ENCODE measurements at regions not wholly inside any gene's neighbourhood (a gene's known extent, or its start where the extent isn't known, plus 50 kb on each side); places are given as distances from the start of the nearest gene placed in this dataset.
A peak's percentile ranks its signal among the peaks of the same experiment; 100 is the strongest.
"Not testable (repeated sequence)": the region's sequence is repeated elsewhere in the genome, so short reads cannot be mapped to it uniquely, and the experiment has no call there.

GRCh38 chr11:96708219-96708878 lies 318.5 kb downstream of the JRKL start:
- peak; percentile 81 for DNase-seq

- DNase-seq: no peak
Measured at GRCh38 chr11:96713301-96713700, 323.5 kb downstream of the JRKL start.

GRCh38 chr11:96714689-96715088 lies 324.9 kb downstream of the JRKL start:
- no peak for DNase-seq

GRCh38 chr11:96715208-96715607 lies 325.4 kb downstream of the JRKL start:
- DNase-seq: no peak

GRCh38 chr11:96736601-96737000 lies 346.8 kb downstream of the JRKL start:
- DNase-seq: no peak

- DNase-seq: no peak
Measured at GRCh38 chr11:96738311-96738710, 348.5 kb downstream of the JRKL start.

GRCh38 chr11:96741068-96741467 lies 351.3 kb downstream of the JRKL start:
- DNase-seq: no peak

GRCh38 chr11:96744697-96745096 lies 354.9 kb downstream of the JRKL start:
- DNase-seq: no peak

- no peak for DNase-seq
Measured at GRCh38 chr11:96748639-96749370, 359.0 kb downstream of the JRKL start.

GRCh38 chr11:96751807-96752206 lies 362.0 kb downstream of the JRKL start:
- DNase-seq: not testable (repeated sequence)

GRCh38 chr11:96752221-96752620 lies 362.4 kb downstream of the JRKL start:
- DNase-seq: no peak

- DNase-seq: no peak
Measured at GRCh38 chr11:96753997-96754396, 364.2 kb downstream of the JRKL start.

- no peak for DNase-seq
Measured at GRCh38 chr11:96755209-96755608, 365.4 kb downstream of the JRKL start.

- no peak for DNase-seq
Measured at GRCh38 chr11:96755752-96756151, 365.9 kb downstream of the JRKL start.

GRCh38 chr11:96758957-96759356 lies 369.1 kb downstream of the JRKL start:
- DNase-seq: no peak

- no peak for DNase-seq
Measured at GRCh38 chr11:96760306-96760705, 370.5 kb downstream of the JRKL start.

GRCh38 chr11:96760815-96761214 lies 371.0 kb downstream of the JRKL start:
- no peak for DNase-seq

GRCh38 chr11:96761451-96761850 lies 371.6 kb downstream of the JRKL start:
- DNase-seq: no peak

- no peak for DNase-seq
Measured at GRCh38 chr11:96763244-96763643, 373.4 kb downstream of the JRKL start.

- DNase-seq: no peak
Measured at GRCh38 chr11:96778272-96778671, 388.5 kb downstream of the JRKL start.

- DNase-seq: no peak
Measured at GRCh38 chr11:96779030-96779429, 389.2 kb downstream of the JRKL start.

- no peak for DNase-seq
Measured at GRCh38 chr11:96781082-96781481, 391.3 kb downstream of the JRKL start.

- no peak for DNase-seq
Measured at GRCh38 chr11:96782632-96783031, 392.8 kb downstream of the JRKL start.

- DNase-seq: peak; percentile 80
Measured at GRCh38 chr11:96783311-96783710, 393.5 kb downstream of the JRKL start.

- DNase-seq: no peak
Measured at GRCh38 chr11:96785073-96785472, 395.3 kb downstream of the JRKL start.
